ENCODE measurements at regions not wholly inside any gene's neighbourhood (a gene's known extent, or its start where the extent isn't known, plus 50 kb on each side); places are given as distances from the start of the nearest gene placed in this dataset.

DNA sequence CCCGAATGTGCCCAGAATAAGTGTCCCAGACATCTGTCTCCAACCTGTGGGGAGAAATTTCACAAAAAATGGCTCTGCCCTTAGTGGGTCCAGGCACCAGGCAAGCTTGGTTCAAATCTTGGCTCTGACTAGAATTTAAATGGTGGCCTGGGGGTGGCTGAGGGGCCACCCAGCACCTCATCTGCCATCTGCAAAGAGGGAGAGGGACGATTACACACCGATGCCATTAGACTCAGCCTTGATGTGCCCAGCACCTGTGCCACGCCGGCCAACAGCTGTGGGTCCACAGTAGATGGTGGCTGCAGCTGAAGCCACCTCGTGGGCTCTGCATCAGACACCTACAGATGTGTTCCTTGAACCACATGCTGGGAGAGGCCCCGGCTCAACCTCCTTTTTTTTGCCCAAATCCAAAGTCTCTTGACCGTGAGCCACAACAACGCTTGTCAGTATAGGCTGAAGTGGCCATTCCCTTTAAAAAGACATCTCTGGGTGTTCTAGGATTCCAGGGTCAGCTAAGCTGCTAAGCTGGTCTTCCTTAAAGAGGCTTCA lies 222.0 kb upstream of the RAB6C start:
- no peak for DNase-seq

DNA sequence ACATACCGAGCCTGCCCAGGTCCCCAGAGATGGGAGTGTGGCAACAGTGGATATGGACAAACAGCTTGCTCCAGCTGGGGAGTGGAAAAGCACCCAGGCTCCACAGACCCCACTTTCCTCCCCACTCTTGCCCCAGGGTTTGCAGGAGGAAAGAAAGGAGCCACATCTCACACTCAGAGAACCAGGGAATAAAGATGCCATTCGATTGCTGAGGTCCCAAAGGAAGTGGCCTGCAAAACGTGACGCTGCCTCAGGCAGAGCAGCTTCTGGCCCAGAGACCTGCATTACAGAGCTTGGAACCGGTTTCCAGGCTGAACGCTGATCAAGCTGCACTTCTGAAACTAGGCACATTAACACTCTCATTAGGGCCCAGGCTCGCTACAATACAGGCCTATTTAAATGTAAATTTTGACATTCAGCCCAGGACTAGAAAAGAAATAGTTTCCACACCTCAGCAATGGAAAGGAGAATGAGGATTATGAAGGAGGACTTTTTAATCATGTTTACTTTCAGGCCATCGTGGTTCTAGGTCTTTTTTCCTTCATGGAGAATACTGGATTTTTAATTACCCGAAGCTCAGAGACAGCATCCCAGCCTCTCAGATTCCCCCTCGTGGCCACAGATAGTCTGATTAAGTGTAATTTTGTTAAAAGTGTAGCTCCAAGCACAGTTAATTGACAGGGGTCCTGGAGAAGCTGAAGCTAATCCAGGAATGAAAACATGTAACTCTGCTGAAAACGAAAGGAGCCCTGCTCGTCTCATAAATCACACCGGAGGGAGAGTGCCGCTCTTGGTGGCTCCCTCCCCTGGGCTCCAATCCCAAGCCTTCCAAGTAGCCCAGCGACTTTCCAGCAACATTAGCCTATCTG lies 221.3 kb upstream of the RAB6C start:
- no peak for DNase-seq

DNA sequence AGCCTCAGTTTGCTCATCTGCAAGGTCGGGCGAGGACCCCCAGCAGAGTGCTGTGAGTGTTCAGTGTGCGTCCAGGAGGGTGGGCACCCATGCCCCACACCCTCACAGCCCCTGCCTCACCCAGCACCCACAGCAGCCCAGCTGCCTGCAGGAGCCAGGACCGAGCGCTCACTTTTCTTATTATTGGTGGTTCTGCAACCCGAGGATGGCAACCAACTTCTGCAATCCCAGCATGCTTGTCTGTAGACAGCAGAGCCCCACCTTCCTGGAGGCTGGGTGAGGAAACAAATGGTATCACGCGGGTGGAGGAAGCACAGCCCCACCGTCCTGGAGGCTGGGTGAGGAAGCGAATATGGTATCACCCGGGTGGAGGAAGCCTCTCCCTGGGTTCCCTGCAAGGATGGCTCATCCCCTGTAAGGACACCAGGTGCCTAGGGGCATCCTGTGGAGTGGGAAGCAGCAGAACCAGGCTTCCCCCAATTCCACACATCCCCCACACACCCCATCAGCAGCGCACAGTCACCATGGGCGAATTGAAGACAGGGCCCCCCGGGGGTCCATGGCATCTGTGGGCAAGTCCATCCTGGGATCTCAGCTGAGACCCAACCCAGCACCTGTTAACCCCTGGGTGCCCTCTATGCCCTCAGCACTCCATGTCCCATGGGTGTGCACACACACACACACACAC lies 220.5 kb upstream of the RAB6C start:
- no peak for DNase-seq

DNA sequence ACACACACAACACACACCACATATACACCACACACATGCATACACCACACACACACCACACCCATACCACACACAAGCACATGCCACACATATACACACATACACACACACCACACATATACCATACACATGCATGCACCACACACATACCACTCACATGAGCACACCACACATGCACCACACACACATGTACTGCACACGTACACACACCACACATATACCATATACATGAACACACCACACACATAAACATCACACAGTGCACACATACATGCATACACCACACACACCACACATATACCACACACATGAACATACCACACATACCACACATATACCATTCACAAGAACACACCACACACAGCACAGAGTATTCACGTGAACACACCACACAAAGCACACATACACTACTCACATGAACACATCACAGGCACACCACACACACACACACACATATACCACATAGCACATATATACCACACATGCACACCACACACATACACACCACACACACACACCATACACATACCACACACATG lies 219.9 kb upstream of the RAB6C start:
- DNase-seq = no peak

DNA sequence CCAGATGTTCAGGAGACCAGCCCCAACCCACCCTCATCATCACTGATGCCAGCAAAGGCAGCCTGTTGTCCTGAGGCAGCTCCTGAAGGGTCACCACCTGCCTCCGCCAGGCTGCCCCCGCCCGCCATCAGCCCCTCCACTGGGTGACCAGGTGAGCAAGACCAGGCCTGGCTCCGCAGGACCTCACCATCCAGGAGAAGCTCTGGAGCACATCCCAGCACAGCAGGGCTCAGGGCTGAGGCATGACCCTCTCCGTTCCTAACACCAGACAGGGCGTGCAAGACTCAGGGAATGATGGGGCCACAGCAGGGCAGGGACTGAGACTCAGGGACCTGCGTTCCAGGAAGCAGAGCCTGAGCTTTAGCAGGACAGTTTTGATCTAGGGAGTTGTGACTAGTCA lies 218.8 kb upstream of the RAB6C start:
- no peak for DNase-seq

DNA sequence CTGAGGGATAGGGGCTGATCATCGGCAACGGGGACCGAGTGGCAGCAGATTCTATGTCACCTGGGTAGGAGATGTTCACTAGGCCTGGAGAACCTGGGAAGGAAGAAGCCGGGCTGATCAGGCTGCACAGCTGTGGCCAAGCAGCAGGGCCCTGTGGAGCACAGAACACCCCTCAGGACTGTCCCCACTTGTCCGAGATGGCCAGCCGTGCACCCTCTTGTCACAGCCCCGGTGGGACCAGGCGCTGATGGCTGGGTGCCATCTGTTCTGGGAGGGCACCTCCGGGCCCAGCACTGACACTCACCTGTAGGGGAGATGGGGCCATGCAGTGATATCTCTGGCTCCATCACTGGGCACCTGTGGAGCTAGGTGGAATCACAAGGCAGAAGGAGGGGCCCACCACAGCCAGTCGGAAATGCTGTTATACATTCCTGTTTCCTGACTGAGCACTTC lies 217.9 kb upstream of the RAB6C start:
- DNase-seq = no peak

DNA sequence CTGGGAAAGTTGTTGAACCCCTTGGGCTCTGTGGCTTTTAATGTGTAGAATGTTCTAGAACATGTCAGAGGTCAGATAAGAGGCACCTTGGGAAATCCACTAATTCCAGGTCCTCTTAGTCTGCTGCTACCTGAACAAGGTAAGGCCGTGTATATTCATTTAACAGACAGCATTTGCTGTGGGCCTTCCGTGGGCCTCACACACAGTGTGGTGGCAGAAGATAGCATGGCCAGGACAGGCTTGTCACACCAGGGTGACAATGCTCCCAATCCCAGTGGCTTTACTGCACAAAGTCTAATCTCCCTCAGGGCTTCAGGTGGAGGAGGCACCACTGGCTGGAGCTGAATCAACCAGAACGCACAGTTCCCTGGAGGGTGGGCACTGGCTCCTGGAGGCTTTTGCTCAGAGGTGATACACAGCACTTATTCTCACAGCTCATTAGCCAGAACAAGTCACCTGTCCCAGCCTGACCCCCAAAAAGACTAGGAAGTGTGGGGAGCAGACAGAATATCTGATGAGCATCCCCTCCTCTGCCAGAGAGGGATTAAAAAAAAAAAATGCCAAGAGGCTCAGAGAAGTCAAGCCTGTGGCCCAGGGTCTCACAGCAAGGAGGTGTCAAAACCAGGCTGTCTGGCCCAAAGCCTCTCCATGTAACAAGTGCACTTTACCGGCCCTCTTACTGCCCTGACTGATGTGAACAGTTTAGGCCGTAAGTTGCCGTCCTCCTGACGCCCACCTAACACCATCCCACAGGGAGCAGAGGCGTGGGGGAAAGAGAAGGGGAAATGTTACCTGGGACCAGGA lies 216.9 kb upstream of the RAB6C start:
- DNase-seq = no peak

DNA sequence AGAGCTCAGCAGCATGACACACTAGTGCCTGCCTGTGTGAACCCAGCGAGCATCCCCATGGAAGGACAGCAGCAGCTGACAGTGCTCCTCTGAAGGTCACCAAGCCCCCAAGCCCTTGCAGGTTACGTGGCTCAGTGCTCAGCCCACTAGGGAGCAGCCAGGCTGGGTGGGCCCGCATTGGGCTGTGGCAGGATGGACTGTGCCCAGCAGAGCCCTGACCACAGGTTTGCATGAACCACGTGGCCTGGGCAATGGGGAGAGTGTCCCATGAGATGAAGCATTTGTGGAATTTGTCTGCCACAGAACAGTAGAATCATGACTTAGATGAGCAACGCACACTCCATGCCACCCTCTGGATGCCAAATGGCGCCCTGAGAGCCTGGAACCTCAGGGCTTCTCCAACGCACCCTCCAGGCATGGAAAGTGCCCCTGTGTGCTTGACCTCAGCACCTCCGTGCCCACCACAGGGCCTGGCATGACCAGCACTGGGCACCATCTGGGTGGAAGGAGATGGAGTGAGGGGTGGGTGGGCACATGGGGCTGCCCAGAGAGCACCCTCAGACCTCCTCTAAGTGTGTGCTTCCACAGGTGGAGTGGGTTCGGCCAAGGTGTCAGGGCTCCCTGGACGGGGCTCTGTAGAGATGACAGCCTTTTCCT lies 216.1 kb upstream of the RAB6C start:
- DNase-seq = no peak

DNA sequence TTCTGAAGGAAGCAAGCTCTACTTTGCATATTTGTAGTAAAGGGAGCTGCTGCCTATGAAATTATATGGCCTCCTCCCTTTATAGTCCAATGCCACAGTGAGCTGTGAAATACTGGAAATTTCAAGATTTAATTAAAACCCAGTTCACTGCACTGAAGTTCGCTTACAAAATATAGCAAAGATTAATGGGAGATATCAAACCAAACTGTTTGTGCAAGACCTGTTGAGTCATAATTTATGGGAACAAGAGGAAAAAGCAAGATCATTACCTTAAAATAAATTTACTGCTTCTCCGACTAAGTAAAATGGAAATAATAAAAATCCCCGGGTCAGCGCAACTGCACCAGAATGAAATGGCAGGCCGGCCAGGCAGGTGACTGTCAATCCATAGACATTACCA lies 215.5 kb upstream of the RAB6C start:
- no peak for DNase-seq

DNA sequence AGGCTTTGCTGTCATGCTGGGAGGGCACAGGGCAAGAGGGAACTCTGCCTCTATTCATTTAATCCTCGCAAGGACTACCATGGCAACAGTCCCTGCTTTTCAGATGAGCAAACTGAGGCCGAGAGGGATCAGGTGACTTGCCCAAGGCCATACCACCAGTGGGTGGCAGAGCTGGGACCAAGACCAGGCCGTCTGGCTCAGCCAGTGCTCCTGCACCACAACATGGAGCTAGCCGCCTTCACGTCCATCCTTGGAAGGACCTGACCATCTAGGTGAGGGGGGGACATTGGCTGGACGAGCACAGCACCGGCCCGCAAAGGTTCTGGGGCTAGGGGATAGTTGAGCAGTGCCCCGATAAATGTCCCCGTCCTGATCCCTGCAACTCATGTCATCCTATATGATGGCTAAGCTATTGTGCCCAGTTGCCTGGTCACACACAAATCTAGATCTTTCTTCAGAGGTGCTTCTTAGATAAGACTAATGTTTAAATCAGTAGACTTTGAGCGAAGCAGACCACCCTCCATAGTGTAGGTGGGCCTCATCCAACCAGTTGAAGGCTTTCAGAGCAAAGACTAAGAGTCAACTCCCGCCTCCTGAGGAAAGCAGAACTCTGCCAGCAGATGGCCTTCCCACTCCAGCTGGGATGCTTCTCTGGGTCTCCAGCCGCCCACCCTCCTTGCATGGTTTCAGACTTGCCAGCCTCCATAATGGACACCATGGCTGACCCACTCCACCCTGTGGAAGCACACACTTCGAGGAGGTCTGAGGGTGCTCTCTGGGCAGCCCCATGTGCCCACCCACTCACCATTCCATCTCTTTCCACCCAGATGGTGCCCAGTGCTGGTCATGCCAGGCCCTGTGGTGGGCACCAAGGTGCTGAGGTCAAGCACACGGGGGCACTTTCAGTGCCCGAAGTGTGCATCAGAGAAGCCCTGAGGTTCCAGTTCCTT lies 214.8 kb upstream of the RAB6C start:
- DNase-seq = no peak

DNA sequence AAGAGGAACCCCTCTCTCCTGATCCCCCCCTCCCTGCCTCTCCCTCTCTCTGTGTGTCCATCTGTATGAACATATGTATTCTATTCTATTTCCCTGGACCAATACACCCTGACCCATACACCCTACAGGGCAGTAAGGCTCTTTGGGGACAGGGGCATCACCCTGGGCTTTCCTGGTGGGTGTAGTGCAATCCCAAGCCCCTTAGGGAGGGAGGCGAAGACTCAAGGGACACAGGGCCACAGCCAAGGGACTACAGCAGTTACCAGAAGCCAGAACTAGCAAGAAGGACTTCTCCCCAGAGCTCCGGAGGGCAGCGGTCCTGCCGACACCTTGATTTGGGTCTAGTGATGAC lies 214.2 kb upstream of the RAB6C start:
- DNase-seq = no peak

DNA sequence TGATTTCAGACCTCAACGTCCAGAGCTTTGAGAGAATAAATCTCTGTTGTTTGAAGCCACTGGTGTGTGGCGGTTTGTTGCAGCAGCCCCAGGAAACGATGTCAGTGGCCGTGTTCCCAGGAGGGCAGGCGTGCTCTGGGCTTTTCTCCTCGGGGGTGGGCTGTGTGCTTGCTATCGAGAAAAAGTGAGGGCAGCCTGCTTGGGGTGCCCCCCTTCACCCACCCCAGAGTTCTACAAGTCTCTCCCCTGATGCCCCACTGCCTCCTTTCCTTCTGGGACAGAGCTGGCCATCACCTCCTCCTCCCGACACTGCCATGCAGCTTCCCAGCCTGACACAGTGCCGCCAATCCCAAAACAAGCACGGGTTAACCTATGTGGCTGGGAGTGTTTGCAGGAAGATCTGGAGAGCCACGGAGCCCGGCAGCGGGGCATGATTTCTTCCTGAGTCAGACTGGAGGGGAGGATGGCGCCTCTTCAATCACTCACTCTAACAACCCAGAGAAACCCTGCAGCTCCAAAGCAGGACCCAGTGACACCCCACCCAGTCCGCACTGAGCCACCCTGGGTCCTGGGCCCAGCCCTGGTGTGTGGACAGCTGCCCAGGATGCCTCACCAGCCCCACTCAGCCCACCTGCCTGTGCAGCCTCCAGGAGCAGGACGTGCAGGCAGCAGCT lies 213.7 kb upstream of the RAB6C start:
- DNase-seq = no peak

DNA sequence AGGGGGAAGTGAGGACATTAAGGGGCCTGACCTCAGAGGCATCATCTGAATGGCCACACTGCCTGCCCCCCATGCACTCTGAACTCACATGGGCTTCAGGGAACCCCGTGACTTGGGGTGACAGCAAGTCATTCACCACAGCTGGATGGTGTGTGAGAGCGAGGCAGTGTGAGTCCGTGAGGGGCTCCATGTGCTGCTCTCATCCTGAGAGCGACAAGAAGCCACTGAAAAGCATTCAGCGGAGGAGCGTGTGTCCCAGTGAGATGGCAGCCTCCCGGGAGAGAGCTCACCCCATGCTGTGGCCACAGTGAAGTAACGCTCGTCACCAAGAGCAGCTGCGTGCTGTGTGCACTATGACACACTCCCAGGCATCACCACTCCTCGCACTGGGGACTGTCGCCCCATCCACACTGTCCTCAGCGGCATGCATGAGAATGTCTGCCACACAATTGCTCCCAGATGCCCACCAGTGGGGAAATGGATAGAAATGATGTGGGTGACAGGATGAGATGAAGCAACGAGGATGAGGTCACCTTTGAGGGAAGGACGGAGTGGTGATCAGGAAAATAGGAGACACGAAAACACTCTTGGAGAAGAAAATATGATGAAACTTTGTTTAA lies 213.0 kb upstream of the RAB6C start:
- no peak for DNase-seq

DNA sequence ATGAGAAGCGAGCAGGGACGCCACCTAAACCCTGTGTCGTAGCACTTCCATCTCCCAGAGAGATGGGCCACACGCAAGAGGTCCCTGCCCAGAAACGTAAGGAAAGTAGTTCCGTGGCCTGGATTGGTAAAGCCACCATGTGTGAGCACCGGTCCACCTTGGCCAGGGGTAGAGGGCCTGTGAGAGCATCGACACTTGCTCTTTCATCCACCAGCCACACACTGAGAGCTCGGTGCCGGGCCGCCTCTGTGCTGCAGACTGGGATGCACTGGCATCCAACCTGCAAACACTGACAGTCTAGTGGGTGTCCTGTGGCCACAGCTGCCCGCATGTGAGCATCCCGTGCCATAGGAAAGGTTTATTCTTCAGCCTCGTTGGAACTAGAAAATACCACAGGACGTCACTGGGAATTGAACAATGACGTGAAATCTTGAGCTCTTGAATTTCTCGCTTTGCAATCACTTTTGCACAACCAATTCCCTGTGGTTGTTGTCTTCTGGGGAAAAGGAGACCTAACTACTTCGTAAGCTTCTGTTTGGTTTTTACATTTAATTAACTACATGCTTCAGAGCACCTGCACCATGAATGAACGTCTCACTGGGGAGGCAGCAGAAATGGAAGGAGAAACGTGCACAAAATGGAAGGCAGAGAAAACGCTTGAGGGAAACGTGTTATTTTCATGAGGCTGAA lies 212.0 kb upstream of the RAB6C start:
- no peak for DNase-seq

DNA sequence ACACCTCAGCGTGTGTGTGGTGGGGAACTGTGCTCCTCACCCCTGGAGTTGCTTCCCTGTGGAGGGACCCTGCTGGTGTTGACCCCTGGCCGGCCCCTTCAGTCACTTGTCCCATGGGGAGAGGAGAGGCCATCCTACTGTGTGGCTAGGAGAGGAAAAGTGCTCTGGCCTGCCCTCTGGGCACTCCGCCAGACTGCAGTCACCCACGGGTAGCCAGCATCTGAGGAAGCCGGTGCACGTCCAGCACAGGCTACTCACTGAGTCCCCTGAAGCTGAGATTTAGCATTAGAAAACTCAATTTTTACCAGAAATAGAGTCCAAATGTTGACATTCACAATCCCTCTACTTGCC lies 211.5 kb upstream of the RAB6C start:
- no peak for DNase-seq

DNA sequence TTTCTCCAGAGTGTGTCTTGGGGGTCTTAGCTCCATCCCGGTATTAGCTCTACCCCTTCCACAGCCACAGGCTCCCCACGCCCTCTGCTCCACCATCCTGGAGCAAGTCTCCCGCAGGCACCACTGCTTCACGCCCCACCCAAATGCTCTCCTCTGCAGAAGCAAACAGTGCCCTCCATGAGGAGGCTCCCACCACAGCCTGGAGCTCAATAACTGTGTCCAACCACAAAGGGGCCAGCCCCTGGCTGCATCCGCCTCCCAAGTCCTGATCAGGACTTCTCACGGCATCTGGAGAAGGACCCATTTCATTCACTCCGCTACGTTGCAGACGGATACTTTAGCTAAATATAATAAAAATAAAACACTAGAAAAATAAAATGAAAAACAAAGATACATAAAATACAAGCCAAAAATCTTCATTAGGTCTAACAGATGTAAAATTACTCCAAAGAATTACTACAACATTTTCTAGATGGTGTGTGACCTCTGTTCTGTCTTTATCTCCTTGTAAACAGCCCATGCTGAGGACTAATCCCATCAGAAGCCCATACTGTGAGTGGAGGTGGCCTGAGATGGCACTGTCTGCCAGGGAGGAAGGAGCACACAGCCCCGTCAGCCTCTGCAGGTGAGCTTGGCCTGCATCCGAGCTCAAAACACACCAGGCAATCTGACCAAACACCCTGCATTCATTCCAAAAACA lies 210.8 kb upstream of the RAB6C start:
- no peak for DNase-seq

DNA sequence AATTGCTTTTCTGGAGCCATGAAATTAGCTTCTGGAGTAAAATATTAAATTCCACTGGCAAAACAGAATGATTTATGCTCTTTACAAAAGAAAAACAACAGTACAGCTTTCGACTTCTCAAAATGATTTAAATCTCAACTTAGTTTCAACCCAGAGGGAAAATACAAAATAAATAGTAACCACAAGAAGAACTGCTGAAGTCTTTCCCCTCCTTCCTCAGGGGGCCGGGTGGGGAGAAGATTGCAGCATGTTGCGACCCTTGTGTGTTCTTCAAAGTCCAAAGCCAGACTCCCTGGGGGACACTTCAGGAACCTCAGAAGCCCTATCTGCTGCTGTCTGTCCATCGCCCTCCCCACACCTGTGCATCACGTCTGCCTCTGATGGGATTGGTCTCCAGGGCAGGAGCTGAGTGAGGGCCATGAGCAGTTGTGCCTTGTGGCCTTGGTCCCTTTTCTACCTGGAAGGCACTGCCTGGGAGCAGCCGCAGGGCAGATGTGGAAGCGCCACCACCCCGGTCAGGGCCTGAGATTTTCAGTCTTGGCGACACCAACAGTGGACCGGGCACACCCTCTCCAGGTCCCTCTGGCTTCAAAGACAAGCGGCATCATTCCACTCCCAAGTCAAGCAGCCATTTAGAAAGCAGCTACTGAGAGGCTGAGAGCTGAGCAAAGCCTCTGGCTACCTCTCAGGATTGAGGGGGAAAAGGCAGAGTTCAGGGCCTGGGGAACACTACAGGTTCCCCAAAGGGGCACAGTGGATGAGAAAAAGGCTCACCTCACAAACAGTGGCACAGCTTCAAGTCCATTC lies 210.1 kb upstream of the RAB6C start:
- DNase-seq = no peak
